ENCODE measurements at regions not wholly inside any gene's neighbourhood (a gene's known extent, or its start where the extent isn't known, plus 50 kb on each side); places are given as distances from the start of the nearest gene placed in this dataset.

GRCh38 chr5:126301056-126301455 lies 122.2 kb upstream of the GRAMD2B start:
- POLR2A ChIA-PET: no interaction called here
- BruUV-seq (replicated peaks): no TSS peak

GRCh38 chr5:126309860-126310259 lies 113.3 kb upstream of the GRAMD2B start:
- Histone ChIP-seq H3K4me1 (ENCODE audit: control insufficient read depth, insufficient read depth, low read length) (no peaks in the 10 kb centered on the region), H3K4me3 (ENCODE audit: low read depth in 2 of 2, low read length in 2 of 2) (no peak overlapping the region), H3K27ac (ENCODE audit: low read length) (no peak overlapping the region), H3K36me3 (ENCODE audit: control insufficient read depth, insufficient read depth, low read length) (no peaks in the 10 kb centered on the region), H3K9me3 (ENCODE audit: control insufficient read depth, insufficient read depth, low read depth, low read length) (no peaks in the 10 kb centered on the region), H3K27me3 (ENCODE audit: control insufficient read depth, insufficient read depth, low read length) (no peaks in the 10 kb centered on the region; the same call in 1 of the 2 replicates)
- in situ Hi-C loops (cut with HindIII; ENCODE audit: low pct_unique_long_range_greater_than_20kb, low sequenced_read_pairs) (no loop called here), intact Hi-C loops (cut with micrococcal nuclease; ENCODE audit: unreplicated experiment) (no loop called here)
- BruUV-seq (replicated peaks): no TSS peak
- TF ChIP-seq TCF7L2 (IDR thresholded peaks at IDR 0.05; ENCODE audit: low read depth, low read length) (no peak), POLR2AphosphoS5 (IDR thresholded peaks at IDR 0.05; ENCODE audit: low read depth, low read length) (no peak), CTCF (IDR thresholded peaks at IDR 0.05) (no peak), SIN3A (IDR thresholded peaks at IDR 0.05; ENCODE audit: borderline replicate concordance, insufficient read depth, low read depth, low read length) (no peak), REST (IDR thresholded peaks at IDR 0.05; ENCODE audit: insufficient read depth in 1 of 2, low read depth in 2 of 2, low read length in 1 of 2) (no peak)
- ChIA-PET POLR2A (interaction anchor here (0.6 kb wide), 1 partner anchor 239 kb away, joined by 15 read pairs; no protein-coding TSS in a partner anchor), CTCF (no interaction called here)
- DNase-seq (ENCODE audit: low read depth, low spot score) (no peak), ATAC-seq (no peak)

More at GRCh38 chr5:126301056-126301455, 122.2 kb upstream of the GRAMD2B start:
- TF ChIP-seq SIN3A (IDR thresholded peaks at IDR 0.05; ENCODE audit: borderline replicate concordance, insufficient read depth, low read depth, low read length) (no peak), CTCF (IDR thresholded peaks at IDR 0.05) (no peak)
- H3K4me1 ChIP-seq (ENCODE audit: control insufficient read depth, insufficient read depth, low read length): no peaks in the 10 kb centered on the region
- DNase-seq (ENCODE audit: low read depth, low spot score) (no peak), ATAC-seq (no peak)
- H3K27me3 ChIP-seq (ENCODE audit: control insufficient read depth, insufficient read depth, low read length): no peaks in the 10 kb centered on the region
- in situ Hi-C loops (cut with HindIII; ENCODE audit: low pct_unique_long_range_greater_than_20kb, low sequenced_read_pairs): no loop called here
- no peak overlapping the region for H3K4me3 ChIP-seq (ENCODE audit: low read depth in 2 of 2, low read length in 2 of 2)
- intact Hi-C loops (cut with micrococcal nuclease; ENCODE audit: unreplicated experiment): no loop called here
- H3K27ac ChIP-seq (ENCODE audit: low read length): no peak overlapping the region
- H3K36me3 ChIP-seq (ENCODE audit: control insufficient read depth, insufficient read depth, low read length): no peaks in the 10 kb centered on the region
- CTCF ChIA-PET: no interaction called here
- no peaks in the 10 kb centered on the region for H3K9me3 ChIP-seq (ENCODE audit: control insufficient read depth, insufficient read depth, low read depth, low read length)
